ENCODE measurements at regions not wholly inside any gene's neighbourhood (a gene's known extent, or its start where the extent isn't known, plus 50 kb on each side); places are given as distances from the start of the nearest gene placed in this dataset.

GRCh38 chr11:42502151-42502550, 809.6 kb upstream of the API5 start:
- TF ChIP-seq EP300 (IDR thresholded peaks at IDR 0.05) (no peak), CTCF (IDR thresholded peaks at IDR 0.05) (no peak), POLR2A (IDR thresholded peaks at IDR 0.05) (no peak), POLR2AphosphoS5 (IDR thresholded peaks at IDR 0.05) (no peak)

Measured in suprapubic skin (tissue), 4 donors.